AG08395 (cell line): ENCODE measurements at regions not wholly inside any gene's neighbourhood (a gene's known extent, or its start where the extent isn't known, plus 50 kb on each side); places are given as distances from the start of the nearest gene placed in this dataset.
"Not testable (repeated sequence)": the region's sequence is repeated elsewhere in the genome, so short reads cannot be mapped to it uniquely, and the experiment has no call there.

Experiments used
- DNase-seq: peaks from one replicate; pipeline ENCODE4 v3.0.0; 2012; ENCODE audit warnings: mixed read lengths, low spot score

- DNase-seq, result no peak
Measured at GRCh38 chr5:2861605-2862004, 110.1 kb upstream of the IRX2 start.

DNA sequence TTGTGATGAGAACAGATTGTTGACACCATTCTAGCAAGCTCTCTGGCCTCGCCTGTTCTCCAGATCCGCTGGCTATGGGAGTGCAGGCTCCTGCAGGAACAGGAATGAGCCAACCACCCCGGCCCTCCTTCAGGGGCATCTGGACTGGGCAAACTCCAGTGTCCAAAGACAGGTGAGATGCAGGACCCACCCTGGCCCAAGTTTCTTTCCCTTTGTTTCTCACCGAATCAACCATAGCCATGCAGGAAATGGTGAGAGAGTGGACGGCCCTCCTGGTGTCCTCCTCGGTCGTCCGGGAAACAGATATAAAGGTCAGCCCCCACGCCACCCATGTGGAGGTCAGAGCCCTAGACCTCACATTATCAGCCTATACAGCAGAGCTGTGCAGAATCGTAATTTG is 108.6 kb upstream of the IRX2 start:
- no peak for DNase-seq

GRCh38 chr5:2857837-2858236 is 106.4 kb upstream of the IRX2 start:
- DNase-seq, result no peak

DNA sequence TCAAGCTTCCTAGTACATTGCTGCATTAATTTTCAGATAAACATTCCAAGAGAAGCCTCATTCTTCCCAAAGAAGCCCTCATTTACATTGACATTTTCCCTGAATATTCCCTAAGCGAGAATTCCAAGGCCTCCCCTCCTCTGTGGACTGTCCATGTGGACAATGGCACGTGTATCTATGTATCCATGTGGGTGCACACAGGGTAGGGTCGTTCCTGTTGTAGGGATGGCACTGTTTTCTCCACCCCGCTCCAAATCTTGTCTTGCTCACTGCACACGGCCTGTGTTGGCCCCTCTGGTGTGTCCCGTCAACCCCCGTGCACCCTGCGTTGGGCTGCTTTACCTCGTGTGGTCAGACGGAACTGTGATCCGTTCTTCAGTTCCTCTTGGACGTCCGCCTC is 104.7 kb upstream of the IRX2 start:
- DNase-seq, result no peak

- DNase-seq, result no peak
Measured at GRCh38 chr5:2852446-2852845, 101.0 kb upstream of the IRX2 start.

DNA sequence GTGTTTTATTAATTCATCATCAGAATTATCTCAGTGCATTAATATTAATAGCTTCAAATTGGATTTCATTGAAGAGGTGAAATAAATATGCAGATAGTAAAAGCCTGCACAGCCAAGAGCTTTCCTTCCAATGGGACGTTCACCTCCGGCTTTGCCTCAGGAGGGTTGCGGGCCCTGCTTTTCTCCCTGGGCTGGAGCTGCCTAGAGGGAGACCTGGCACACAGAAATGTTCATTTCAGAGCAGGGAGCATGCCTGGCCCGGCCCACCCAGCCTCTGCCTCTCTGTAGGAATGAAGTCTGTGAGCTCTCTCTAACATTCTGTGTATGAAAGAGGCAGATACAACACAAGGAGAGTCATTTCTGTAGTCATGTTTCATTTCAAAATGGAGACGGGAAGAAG is 100.4 kb upstream of the IRX2 start:
- no peak for DNase-seq

- DNase-seq, result no peak
Measured at GRCh38 chr5:2849429-2849828, 98.0 kb upstream of the IRX2 start.

- DNase-seq, result no peak
Measured at GRCh38 chr5:2848619-2849018, 97.1 kb upstream of the IRX2 start.

DNA sequence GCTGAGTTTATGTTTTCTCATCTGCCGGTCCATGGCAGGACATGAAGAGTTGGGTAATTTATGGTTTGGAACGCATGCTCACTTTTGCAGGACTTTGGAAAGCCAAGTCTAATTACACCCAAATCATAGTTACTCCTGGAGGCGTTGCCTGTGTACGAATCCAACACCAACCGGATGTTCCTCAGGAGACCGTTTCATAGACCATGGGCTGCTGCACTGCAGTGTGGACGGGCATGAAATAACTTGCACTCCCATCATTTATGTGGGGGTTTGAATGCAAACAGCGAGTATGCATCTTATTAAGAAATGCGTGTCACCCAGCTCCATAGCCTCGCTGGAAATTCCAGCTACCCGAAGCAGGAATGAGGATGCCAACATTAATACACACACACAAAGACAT is 96.1 kb upstream of the IRX2 start:
- DNase-seq, result no peak

DNA sequence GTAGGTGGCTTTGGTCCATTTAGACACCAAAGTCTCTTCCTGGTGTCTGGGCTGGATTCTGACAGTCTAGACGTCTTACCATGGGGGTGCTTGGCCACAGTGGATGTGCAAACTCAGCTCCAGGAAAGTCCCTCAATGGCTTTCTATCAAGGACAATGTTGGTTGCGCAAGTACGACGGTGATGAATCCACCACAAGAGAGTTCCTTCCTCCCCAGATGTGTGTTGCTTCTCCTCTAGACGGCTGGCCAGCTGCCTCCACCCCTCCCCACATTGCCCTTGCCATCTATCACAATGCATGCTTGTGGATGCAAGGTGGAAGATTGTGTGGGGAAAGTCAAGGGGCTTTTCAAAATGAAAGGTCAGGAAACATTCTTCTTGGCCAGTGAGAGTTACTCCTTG is 89.7 kb upstream of the IRX2 start:
- DNase-seq, result no peak

DNA sequence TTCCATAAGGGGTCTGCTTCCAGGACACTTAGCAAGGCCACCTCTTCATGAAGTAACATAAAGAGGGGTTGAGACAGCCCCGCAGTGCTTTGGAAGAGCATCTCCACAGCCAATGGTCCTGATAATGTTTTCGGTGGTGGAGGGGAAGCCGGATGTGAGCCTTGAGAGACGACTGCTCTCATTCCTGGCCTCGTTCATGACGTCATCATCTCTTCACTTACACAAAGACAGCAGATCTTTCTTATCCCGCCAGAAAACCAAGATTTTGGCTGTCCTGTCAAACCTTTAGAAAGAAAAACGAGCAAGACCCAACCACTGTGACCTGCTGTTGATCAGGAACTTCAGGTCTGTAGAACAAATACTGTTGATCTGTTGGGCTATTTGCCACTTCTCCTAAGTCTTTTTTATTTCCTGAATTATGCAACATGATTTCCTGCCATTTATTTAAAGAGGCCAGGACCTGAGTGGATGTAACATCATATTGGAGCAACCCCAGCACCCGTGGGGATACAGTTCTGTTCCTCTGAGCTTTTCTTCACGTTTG is 89.0 kb upstream of the IRX2 start:
- DNase-seq, result no peak

DNA sequence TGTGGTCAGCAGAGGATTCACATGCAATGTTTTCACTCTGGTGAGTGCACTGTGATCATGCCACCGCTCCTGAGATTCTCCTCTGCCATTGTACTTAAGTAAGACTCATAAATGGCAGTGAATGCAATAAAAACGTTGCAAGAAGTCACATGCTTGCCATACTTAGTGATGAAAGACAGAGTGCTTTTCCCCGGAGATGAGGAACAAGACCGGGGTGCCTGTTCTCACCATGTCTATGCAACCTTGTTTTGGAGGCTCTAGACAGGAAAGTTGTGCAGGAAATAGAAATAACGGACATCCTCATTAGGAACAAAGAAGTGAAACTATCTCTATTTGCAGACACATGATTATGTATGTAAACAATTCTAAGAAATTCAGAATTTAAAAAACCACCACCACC is 84.7 kb upstream of the IRX2 start:
- DNase-seq, result no peak

DNA sequence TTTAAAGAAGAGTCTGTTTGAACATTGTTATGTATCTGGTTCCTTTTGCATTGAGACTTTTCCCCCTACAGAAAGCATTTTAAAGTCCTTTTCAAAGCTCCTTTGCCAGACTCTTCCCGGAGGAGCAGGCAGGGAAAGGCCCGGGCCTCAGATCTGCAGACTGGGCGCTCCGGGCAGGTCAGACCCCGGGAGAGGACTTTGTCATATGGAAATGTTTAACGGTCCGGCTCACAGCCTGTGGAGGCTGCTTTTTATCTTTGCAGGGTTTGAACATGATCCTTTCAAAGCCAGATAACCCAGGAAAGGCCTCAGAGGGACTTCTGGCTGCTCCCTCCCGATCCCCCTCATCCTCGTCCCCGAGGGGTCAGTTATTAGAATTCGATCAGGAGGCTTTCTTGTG is 82.1 kb upstream of the IRX2 start:
- no peak for DNase-seq

DNA sequence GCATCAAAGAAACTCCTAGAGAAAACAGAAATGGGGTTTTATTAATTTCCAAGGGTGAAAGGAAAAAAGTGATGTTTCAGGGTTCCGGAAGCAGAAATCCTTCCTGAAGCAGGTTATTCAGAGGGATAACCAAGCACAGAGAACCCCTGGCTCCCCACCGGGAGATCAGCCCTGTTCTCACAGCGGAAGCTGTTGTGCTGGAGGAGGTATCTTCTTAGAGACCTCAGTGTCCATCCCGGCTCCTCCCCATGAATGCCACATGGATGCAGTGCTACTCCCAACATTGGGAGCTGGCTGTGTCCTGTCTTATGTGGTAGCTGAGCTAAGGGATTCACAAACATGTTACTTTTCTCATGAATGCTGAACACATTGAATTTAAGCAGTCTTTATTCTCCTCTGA is 80.9 kb upstream of the IRX2 start:
- no peak for DNase-seq

GRCh38 chr5:2829239-2829638 is 77.8 kb upstream of the IRX2 start:
- DNase-seq, result no peak

DNA sequence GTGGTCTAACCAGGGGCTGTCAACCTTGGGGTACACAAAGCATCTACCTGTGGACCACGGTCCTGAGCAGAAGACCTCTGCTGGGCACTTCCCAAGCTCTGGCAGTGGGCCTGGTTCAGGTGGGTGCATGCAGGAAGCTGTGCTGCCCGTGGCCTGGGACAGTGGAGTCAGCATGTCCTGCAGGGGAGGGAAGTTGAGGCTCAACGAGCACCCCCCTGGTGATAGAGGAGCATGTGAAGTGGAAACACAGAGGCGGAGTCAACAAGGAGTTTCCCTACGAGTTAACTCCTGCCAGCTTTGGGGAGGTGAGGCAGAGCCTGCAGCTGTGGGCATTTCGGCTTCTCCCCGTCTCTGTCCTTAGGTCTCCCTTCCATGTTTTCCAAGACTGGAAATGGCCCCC is 67.5 kb upstream of the IRX2 start:
- DNase-seq, result no peak

DNA sequence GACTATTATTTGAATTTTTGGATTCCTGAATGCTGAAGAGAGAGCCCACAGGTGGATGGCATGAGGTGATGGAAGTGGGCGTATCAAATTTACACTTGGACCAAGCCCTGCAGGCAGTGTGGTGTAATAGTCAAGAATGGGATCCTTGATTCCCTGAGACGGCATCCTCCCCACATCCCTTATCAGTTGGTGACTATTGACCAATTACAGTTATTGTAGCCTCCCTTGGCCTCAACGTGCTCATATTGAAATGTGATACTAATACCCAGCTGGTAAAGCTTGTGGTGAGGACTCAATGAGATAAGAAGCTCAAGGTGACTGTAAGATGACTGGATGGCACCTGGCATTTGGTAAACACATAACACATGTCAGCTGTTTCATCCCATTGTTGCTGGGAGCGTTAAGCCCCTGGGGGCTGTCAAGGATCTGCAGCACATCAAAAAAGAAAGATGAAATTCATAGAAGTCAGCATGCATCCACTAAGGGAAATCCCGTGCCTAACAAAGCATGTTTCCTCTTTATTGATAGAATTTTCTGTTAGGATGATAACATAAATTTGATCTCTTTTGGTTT is 65.6 kb upstream of the IRX2 start:
- DNase-seq, result no peak

GRCh38 chr5:2813678-2814077 is 62.2 kb upstream of the IRX2 start:
- DNase-seq, result no peak

- no peak for DNase-seq
Measured at GRCh38 chr5:2810644-2811043, 59.2 kb upstream of the IRX2 start.

DNA sequence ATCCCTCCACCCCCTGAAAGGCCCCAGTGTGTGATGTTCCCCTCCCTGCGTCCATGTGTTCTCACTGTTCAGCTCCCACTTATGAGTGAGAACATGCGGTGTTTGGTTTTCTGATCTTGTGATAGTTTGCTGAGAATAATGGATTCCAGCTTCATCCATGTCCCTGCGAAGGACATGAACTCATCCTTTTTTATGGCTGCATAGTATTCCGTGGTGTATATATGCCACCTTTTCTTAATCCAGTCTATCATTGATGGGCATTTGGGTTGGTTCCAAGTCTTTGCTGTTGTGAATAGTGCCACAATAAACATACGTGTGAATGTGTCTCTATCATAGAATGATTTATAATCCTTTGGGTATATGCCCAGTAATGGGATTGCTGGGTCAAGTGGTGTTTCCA is 55.8 kb upstream of the IRX2 start:
- DNase-seq, result not testable (repeated sequence)

DNA sequence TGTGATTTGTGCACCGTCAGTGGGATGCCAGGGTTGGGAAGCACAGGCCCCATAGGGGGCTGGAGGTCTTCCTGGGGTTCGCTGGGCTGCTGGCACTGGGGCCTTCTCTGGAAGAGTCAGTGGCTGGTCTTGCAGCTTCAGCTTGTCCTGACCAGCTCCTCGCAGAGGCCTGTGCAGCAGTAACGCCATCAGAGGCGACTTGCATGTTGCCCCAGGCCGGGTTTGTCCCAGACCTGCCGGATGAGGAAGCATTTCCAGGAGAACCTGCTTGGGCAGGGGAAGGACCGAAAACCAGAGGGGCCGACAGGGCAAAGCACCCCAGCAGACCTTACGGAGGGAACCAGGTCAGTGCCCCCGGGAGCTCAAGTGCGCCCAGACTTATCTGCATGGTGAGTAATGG is 54.7 kb upstream of the IRX2 start:
- no peak for DNase-seq

- no peak for DNase-seq
Measured at GRCh38 chr5:2805080-2805479, 53.6 kb upstream of the IRX2 start.

DNA sequence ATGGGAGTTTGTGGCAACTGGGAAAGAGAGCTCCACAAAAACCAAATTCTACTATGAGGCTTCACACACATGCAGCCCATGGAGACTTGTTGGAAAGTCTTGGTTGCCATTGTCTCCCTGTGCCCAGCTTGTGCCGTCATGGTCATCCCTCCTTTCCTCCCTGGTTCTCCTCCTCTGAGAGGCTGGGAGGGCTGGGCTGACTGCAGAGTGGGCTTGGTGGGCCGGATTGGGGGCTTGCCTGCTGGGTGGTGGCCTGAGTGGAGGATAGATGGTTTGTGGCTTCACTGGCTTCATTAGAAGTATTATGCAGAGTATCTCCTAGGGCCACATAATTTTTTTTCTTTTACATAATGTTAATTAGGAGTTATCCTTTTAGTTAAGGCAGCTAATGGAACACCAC is 52.3 kb upstream of the IRX2 start:
- no peak for DNase-seq

DNA sequence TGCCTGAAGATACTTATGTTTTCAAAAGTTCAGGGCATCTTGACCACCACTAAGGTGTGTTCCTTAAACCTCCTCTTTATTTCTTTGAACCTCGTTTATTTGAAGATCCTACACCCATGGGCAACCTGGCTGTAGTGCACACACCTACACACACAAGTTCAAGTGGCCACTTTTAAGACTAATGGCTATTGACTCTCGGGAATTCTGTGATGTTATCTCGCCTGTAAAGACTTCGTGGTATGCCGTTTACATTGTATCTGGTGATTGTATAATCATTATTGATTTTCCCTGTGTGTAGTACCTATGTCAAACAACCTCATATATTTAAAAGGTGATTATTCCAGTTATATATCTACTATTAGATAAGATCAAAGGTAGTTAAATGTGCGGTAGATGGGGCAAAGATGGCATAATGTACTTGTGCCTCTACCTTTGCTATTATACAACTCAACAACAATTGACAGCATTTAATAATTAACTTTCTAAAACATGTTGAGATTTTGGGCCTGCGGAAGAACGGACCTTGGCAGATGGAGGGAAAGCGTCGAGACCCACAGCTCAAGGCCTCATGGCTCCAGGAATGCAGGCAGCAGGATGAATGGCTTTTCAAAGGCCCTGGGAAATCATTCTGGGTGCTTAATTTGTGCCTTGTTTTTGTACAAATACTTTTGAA is 51.4 kb upstream of the IRX2 start:
- DNase-seq, result no peak
